HEK293 (cell line): ENCODE measurements at regions not wholly inside any gene's neighbourhood (a gene's known extent, or its start where the extent isn't known, plus 50 kb on each side); places are given as distances from the start of the nearest gene placed in this dataset.

Experiments
- CTCF ChIA-PET: fragments of 350-600 bp; formaldehyde crosslinking; extraction: SDS; loops from one replicate; lab custom pipeline; 2021; ENCODE audit warnings: antibody characterized with exemption; lab: Yijun Ruan, JAX
- POLR2A ChIA-PET: fragments of 300-600 bp; formaldehyde crosslinking; extraction: SDS; loops from one replicate; lab custom pipeline; 2020; ENCODE audit warnings: antibody characterized with exemption, inconsistent platforms; lab: Yijun Ruan, JAX
- H3K27ac ChIP-seq: fragments of 200-500 bp; sonication (Bioruptor generic); 2 replicates; pipeline ENCODE4 v1.5.1; 2014; ENCODE audit warnings: low read depth, low read length, control low read depth, inconsistent platforms; ENCODE audit errors: extremely low read depth
- H3K36me3 ChIP-seq, 2 experiments: fragments of 200-500 bp in 1 of 2; sonication (Bioruptor generic) in 1 of 2; 1 replicate in 1 of 2; 2 replicates in 1 of 2; pipeline ENCODE4 v1.5.1; 2014 to 2017; ENCODE audit warnings: inconsistent platforms in 2 of 2, low read length in 2 of 2; ENCODE audit not compliant: control insufficient read depth in 2 of 2, insufficient read depth in 1 of 2
- H3K4me1 ChIP-seq: fragments of 200-500 bp; sonication (Bioruptor generic); 2 replicates; pipeline ENCODE4 v1.5.1; 2014; ENCODE audit warnings: mild to moderate bottlenecking, low read length, inconsistent platforms; ENCODE audit not compliant: control insufficient read depth, insufficient read depth
- H3K4me3 ChIP-seq: 2 replicates; pipeline ENCODE4 v1.5.1; 2011; ENCODE audit warnings: low read depth, mild to moderate bottlenecking, control low read depth, low read length, moderate library complexity
- H3K9me3 ChIP-seq: fragments of 200-500 bp; sonication (Bioruptor generic); 2 replicates; pipeline ENCODE4 v1.5.1; 2014; ENCODE audit warnings: low read depth, low read length, inconsistent platforms; ENCODE audit not compliant: control insufficient read depth, insufficient read depth
- AEBP2 ChIP-seq: fragments of 450-650 bp; formaldehyde crosslinking; IDR thresholded peaks from 2 replicates; pipeline ENCODE4 v1.5.1; 2016; ENCODE audit warnings: missing biosample characterization, missing genetic modification characterization, borderline replicate concordance
- BCL11B ChIP-seq: fragments of 450-650 bp; formaldehyde crosslinking; IDR thresholded peaks from 2 replicates; pipeline ENCODE4 v1.5.1; 2016; ENCODE audit warnings: low read depth, missing biosample characterization, missing genetic modification characterization
- IKZF3 ChIP-seq: fragments of 450-650 bp; IDR thresholded peaks from 2 replicates; pipeline ENCODE4 v1.5.0; 2018; ENCODE audit warnings: missing biosample characterization, mild to moderate bottlenecking, missing genetic modification characterization, moderate library complexity
- MEIS1 ChIP-seq: sonication (generic); formaldehyde crosslinking; IDR thresholded peaks from 2 replicates; pipeline ENCODE4 v1.8.1; 2022; ENCODE audit warnings: missing genetic modification reagents, mild to moderate bottlenecking, borderline replicate concordance
- SALL2 ChIP-seq: fragments of 450-650 bp; formaldehyde crosslinking; IDR thresholded peaks from 2 replicates; pipeline ENCODE4 v1.5.0; 2017; ENCODE audit warnings: missing biosample characterization, mild to moderate bottlenecking, missing genetic modification characterization, borderline replicate concordance
- SCRT1 ChIP-seq: fragments of 450-650 bp; formaldehyde crosslinking; IDR thresholded peaks from 2 replicates; pipeline ENCODE4 v1.5.1; 2016; ENCODE audit warnings: missing biosample characterization, missing genetic modification characterization, borderline replicate concordance
- SP2 ChIP-seq: fragments of 450-650 bp; formaldehyde crosslinking; IDR thresholded peaks from 2 replicates; pipeline ENCODE4 v1.5.1; 2016; ENCODE audit warnings: missing biosample characterization, missing genetic modification characterization
- ZBTB1 ChIP-seq: fragments of 450-650 bp; formaldehyde crosslinking; IDR thresholded peaks from 2 replicates; pipeline ENCODE4 v1.5.1; 2016; ENCODE audit warnings: missing biosample characterization, missing genetic modification characterization
- ZFP3 ChIP-seq: fragments of 450-650 bp; formaldehyde crosslinking; IDR thresholded peaks from 2 replicates; pipeline ENCODE4 v1.5.1; 2016; ENCODE audit warnings: low read depth, missing biosample characterization, missing genetic modification characterization
- ZNF112 ChIP-seq: fragments of 450-650 bp; formaldehyde crosslinking; IDR thresholded peaks from 2 replicates; pipeline ENCODE4 v1.5.0; 2017; ENCODE audit warnings: missing biosample characterization, missing genetic modification characterization
- ZNF114 ChIP-seq: fragments of 450-650 bp; formaldehyde crosslinking; IDR thresholded peaks from 2 replicates; pipeline ENCODE4 v1.5.0; 2017; ENCODE audit warnings: missing biosample characterization, missing genetic modification characterization
- ZNF335 ChIP-seq: fragments of 450-650 bp; formaldehyde crosslinking; conservative IDR thresholded peaks from 2 replicates; pipeline ENCODE4 v1.5.1; 2016; ENCODE audit warnings: missing biosample characterization, missing genetic modification characterization
- ZNF354C ChIP-seq: fragments of 450-650 bp; formaldehyde crosslinking; IDR thresholded peaks from 2 replicates; pipeline ENCODE4 v1.5.1; 2016; ENCODE audit warnings: missing biosample characterization, missing genetic modification characterization, low read depth, borderline replicate concordance
- ZNF544 ChIP-seq: fragments of 450-650 bp; formaldehyde crosslinking; IDR thresholded peaks from 2 replicates; pipeline ENCODE4 v1.5.0; 2017; ENCODE audit warnings: missing biosample characterization, missing genetic modification characterization
- ZNF677 ChIP-seq: fragments of 450-650 bp; IDR thresholded peaks from 2 replicates; pipeline ENCODE4 v1.5.0; 2018; ENCODE audit warnings: missing biosample characterization, mild to moderate bottlenecking, missing genetic modification characterization, moderate library complexity
- ZNF704 ChIP-seq: fragments of 450-650 bp; formaldehyde crosslinking; IDR thresholded peaks from 2 replicates; pipeline ENCODE4 v1.5.1; 2016; ENCODE audit warnings: missing biosample characterization, missing genetic modification characterization
- ZNF785 ChIP-seq: fragments of 450-650 bp; formaldehyde crosslinking; IDR thresholded peaks from 2 replicates; pipeline ENCODE4 v1.5.1; 2016; ENCODE audit warnings: missing biosample characterization, missing genetic modification characterization
- TF ChIP-seq, protein P1 (sequence below): fragments of 450-650 bp; formaldehyde crosslinking; IDR thresholded peaks from 2 replicates; pipeline ENCODE4 v1.5.1; 2017; ENCODE audit warnings: missing biosample characterization, missing genetic modification characterization
- TF ChIP-seq, protein P2 (sequence below): fragments of 450-650 bp; formaldehyde crosslinking; IDR thresholded peaks from 2 replicates; pipeline ENCODE4 v1.5.1; 2016; ENCODE audit warnings: missing biosample characterization, missing genetic modification characterization

- Histone ChIP-seq H3K36me3 (no peaks in the 10 kb centered on the region), H3K27ac (no peak overlapping the region), H3K9me3 (no peaks in the 10 kb centered on the region), H3K4me1 (no peaks in the 10 kb centered on the region), H3K4me3 (no peak overlapping the region)
- ChIA-PET POLR2A (no interaction called here), CTCF (no interaction called here)
- TF ChIP-seq ZNF354C (tag by site-specific recombination): no peak
- TF ChIP-seq ZBTB1 (tag by site-specific recombination): no peak
- TF ChIP-seq SP2: no peak
- no peak for TF ChIP-seq MEIS1 (CRISPR knock-in tag)
- TF ChIP-seq IKZF3 (tag by site-specific recombination): no peak
- TF ChIP-seq ZNF704 (tag by site-specific recombination): no peak
- TF ChIP-seq ZFP3 (tag by site-specific recombination): no peak
- no peak for TF ChIP-seq ZNF114
- no peak for TF ChIP-seq SCRT1 (tag by site-specific recombination)
These were observed 852.4 kb upstream of the FANCL start for GRCh38 chr2:59093571-59093970.

- ChIA-PET POLR2A (no interaction called here), CTCF (no interaction called here)
These were observed 843.2 kb upstream of the FANCL start for GRCh38 chr2:59084326-59084725.

More at GRCh38 chr2:59084326-59084725, 843.2 kb upstream of the FANCL start:
- H3K27ac ChIP-seq: no peak overlapping the region
- H3K4me3 ChIP-seq: no peak overlapping the region
- no peaks in the 10 kb centered on the region for H3K36me3 ChIP-seq
- TF ChIP-seq ZNF544 (tag by site-specific recombination) (no peak), ZNF112 (tag by site-specific recombination) (no peak), ZNF677 (tag by site-specific recombination) (no peak), SALL2 (tag by site-specific recombination) (no peak), BCL11B (tag by site-specific recombination) (no peak), ZNF335 (tag by site-specific recombination) (no peak), AEBP2 (tag by site-specific recombination) (no peak), ZNF785 (tag by site-specific recombination) (no peak)
- TF ChIP-seq, protein P1, sequence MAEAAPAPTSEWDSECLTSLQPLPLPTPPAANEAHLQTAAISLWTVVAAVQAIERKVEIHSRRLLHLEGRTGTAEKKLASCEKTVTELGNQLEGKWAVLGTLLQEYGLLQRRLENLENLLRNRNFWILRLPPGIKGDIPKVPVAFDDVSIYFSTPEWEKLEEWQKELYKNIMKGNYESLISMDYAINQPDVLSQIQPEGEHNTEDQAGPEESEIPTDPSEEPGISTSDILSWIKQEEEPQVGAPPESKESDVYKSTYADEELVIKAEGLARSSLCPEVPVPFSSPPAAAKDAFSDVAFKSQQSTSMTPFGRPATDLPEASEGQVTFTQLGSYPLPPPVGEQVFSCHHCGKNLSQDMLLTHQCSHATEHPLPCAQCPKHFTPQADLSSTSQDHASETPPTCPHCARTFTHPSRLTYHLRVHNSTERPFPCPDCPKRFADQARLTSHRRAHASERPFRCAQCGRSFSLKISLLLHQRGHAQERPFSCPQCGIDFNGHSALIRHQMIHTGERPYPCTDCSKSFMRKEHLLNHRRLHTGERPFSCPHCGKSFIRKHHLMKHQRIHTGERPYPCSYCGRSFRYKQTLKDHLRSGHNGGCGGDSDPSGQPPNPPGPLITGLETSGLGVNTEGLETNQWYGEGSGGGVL (tag by site-specific recombination): no peak
- TF ChIP-seq, protein P2, sequence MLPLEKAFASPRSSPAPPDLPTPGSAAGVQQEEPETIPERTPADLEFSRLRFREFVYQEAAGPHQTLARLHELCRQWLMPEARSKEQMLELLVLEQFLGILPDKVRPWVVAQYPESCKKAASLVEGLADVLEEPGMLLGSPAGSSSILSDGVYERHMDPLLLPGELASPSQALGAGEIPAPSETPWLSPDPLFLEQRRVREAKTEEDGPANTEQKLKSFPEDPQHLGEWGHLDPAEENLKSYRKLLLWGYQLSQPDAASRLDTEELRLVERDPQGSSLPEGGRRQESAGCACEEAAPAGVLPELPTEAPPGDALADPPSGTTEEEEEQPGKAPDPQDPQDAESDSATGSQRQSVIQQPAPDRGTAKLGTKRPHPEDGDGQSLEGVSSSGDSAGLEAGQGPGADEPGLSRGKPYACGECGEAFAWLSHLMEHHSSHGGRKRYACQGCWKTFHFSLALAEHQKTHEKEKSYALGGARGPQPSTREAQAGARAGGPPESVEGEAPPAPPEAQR (tag by site-specific recombination): no peak
- H3K9me3 ChIP-seq: no peaks in the 10 kb centered on the region
- H3K4me1 ChIP-seq: peaks cover 13% of the 10 kb centered on the region
